PFSK-1 (cell line): ENCODE measurements at regions not wholly inside any gene's neighbourhood (a gene's known extent, or its start where the extent isn't known, plus 50 kb on each side); places are given as distances from the start of the nearest gene placed in this dataset.

Experiments
- FOXP2 ChIP-seq: optimal IDR thresholded peaks from 2 replicates; pipeline ENCODE3; 2011; ENCODE audit warnings: borderline replicate concordance, control low read depth, inconsistent platforms; ENCODE audit not compliant: insufficient read depth; ENCODE audit errors: extremely low read length, extremely low read depth
- POLR2AphosphoS5 ChIP-seq: IDR thresholded peaks from 2 replicates; pipeline ENCODE4 v1.6.1; 2012; ENCODE audit warnings: low read depth, mild to moderate bottlenecking, control low read depth, low read length, moderate library complexity
- SIN3A ChIP-seq: IDR thresholded peaks from 2 replicates; pipeline ENCODE4 v1.6.1; 2012; ENCODE audit warnings: mild to moderate bottlenecking, low read length, moderate library complexity, borderline replicate concordance; ENCODE audit not compliant: insufficient read depth
- TAF1 ChIP-seq: IDR thresholded peaks from 2 replicates; pipeline ENCODE4 v1.6.1; 2012; ENCODE audit warnings: low read length, control low read depth, borderline replicate concordance; ENCODE audit not compliant: insufficient read depth
- TF ChIP-seq, protein P1 (sequence below), 2 experiments: IDR thresholded peaks; 2 replicates each; pipeline versions ENCODE4 v1.6.1 to v1.8.0; 2011 to 2012; ENCODE audit warnings: low read depth in 2 of 2, low read length in 2 of 2, control low read depth in 1 of 2, inconsistent platforms in 1 of 2, mild to moderate bottlenecking in 1 of 2, moderate library complexity in 1 of 2; ENCODE audit not compliant: insufficient read depth in 1 of 2

DNA sequence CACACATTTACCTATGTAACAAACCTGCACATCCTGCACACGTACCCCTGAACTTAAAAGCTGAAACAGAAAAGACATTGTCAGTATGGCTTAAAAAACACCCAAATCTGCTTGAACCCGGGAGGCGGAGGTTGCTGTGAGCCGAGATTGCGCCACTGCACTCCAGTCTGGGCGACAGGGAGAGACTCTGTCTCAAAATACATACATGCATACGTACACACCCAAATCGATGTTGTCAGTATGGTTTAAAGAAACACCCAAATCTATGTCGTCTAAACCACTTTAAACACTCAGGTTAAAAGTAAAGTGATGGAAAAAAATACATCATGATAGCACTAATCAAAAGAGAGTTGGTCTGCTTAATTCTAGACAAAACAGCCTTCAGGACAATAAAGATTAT is 257.5 kb downstream of the RPRM start:
- TF ChIP-seq TAF1 (no peak), FOXP2 (no peak), POLR2AphosphoS5 (no peak), SIN3A (no peak)
- TF ChIP-seq, protein P1, sequence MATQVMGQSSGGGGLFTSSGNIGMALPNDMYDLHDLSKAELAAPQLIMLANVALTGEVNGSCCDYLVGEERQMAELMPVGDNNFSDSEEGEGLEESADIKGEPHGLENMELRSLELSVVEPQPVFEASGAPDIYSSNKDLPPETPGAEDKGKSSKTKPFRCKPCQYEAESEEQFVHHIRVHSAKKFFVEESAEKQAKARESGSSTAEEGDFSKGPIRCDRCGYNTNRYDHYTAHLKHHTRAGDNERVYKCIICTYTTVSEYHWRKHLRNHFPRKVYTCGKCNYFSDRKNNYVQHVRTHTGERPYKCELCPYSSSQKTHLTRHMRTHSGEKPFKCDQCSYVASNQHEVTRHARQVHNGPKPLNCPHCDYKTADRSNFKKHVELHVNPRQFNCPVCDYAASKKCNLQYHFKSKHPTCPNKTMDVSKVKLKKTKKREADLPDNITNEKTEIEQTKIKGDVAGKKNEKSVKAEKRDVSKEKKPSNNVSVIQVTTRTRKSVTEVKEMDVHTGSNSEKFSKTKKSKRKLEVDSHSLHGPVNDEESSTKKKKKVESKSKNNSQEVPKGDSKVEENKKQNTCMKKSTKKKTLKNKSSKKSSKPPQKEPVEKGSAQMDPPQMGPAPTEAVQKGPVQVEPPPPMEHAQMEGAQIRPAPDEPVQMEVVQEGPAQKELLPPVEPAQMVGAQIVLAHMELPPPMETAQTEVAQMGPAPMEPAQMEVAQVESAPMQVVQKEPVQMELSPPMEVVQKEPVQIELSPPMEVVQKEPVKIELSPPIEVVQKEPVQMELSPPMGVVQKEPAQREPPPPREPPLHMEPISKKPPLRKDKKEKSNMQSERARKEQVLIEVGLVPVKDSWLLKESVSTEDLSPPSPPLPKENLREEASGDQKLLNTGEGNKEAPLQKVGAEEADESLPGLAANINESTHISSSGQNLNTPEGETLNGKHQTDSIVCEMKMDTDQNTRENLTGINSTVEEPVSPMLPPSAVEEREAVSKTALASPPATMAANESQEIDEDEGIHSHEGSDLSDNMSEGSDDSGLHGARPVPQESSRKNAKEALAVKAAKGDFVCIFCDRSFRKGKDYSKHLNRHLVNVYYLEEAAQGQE (IDR thresholded peaks at IDR 0.05; ENCODE audit: insufficient read depth in 1 of 2, low read depth in 2 of 2, low read length in 2 of 2), result no peak

DNA sequence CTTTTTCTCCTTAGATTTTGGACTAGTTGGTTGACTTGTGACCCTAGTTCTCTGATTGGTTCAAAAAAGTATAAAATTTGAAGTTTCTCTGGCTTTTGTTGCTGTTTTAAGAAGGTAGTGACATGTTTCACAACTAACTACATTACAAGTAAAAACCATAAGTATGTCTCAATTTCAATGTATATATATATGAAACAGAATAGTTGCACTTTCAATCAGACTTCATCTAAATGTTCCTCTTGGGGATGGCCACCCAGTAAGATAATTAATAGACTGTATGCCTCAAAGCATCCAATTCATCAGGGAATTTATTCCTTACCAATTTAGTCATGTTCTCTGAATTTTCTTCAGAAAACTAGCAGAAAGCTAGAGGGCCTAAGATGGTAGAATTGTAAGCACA is 259.7 kb downstream of the RPRM start:
- TF ChIP-seq POLR2AphosphoS5 (no peak), TAF1 (no peak), FOXP2 (no peak), SIN3A (no peak)
- TF ChIP-seq, protein P1 (IDR thresholded peaks at IDR 0.05; ENCODE audit: insufficient read depth in 1 of 2, low read depth in 2 of 2, low read length in 2 of 2), result no peak

DNA sequence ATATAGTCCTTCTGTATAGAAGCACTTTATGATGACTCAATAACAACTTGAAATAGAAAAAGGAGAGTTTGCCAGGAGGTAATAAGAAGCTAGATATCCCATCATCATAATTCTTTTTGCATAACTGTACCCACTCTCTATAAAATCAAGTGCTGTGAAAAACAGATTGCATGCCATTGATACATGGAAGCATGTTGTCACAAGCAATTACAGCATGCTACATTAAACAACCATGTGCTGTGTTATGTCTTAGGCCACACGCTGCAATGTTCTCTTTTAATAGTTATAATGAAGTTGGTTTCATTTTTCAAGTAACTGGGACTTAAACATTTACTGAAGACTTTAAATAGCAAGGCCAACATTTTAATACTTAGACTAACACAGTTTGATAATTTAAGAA is 264.2 kb downstream of the RPRM start:
- TF ChIP-seq TAF1 (no peak), SIN3A (no peak), POLR2AphosphoS5 (no peak), FOXP2 (no peak)
- TF ChIP-seq, protein P1 (IDR thresholded peaks at IDR 0.05; ENCODE audit: insufficient read depth in 1 of 2, low read depth in 2 of 2, low read length in 2 of 2), result no peak

DNA sequence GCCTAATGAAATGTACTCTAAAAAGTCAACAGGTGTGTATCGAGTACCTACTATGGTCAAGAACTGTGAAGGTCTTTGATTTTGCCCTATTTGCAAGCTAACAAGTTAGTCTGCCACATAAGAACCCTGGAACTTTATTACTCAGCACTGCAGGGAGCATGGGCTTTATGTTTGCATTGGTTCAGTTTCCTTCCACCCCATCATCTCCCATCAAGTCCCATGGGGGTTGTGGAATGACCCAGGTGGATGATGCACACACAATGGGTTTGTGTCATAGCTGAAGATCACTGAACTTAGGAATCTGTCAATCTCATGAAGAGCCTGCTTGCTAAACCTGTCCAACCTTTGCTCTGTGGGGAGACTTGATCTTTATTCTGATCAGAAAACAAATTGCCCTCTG is 265.5 kb downstream of the RPRM start:
- no peak for TF ChIP-seq FOXP2
- TF ChIP-seq, protein P1 (IDR thresholded peaks at IDR 0.05; ENCODE audit: insufficient read depth in 1 of 2, low read depth in 2 of 2, low read length in 2 of 2), result no peak
- TF ChIP-seq TAF1, result no peak
- TF ChIP-seq SIN3A, result no peak
- no peak for TF ChIP-seq POLR2AphosphoS5
